Sigmoid colon (tissue), 6 donors: ENCODE measurements at regions not wholly inside any gene's neighbourhood (a gene's known extent, or its start where the extent isn't known, plus 50 kb on each side); places are given as distances from the start of the nearest gene placed in this dataset.

Experiments
- DNase-seq: peaks from one replicate; pipeline ENCODE4 v3.0.0-alpha.2; 2019
- H3K27ac ChIP-seq, 4 donors: fragments of 200-600 bp; sonication (generic); one replicate each; pipeline ENCODE4 v1.5.1; 2016 to 2019; ENCODE audit warnings: mild to moderate bottlenecking in 1 of 4
- H3K27me3 ChIP-seq, 3 donors: fragments of 200-600 bp; sonication (generic); one replicate each; pipeline ENCODE4 v1.5.1; 2019; ENCODE audit warnings: mild to moderate bottlenecking in 1 of 3
- H3K36me3 ChIP-seq, 4 donors: fragments of 200-600 bp; sonication (generic); one replicate each; pipeline ENCODE4 v1.5.1; 2016 to 2019
- H3K4me1 ChIP-seq, 4 donors: fragments of 200-600 bp; sonication (generic); one replicate each; pipeline ENCODE4 v1.5.1; 2017 to 2019
- H3K4me3 ChIP-seq, 4 donors: fragments of 200-600 bp; sonication (generic); one replicate each; pipeline ENCODE4 v1.5.1; 2017 to 2019; ENCODE audit warnings: mild to moderate bottlenecking in 2 of 4, moderate library complexity in 1 of 4
- H3K9me3 ChIP-seq, 4 donors: fragments of 200-600 bp in 3 of 4; sonication (generic) in 3 of 4; one replicate each; pipeline versions ENCODE4 v1.5.1 to v1.6.1; 2013 to 2019
- EP300 ChIP-seq, 4 donors: sonication (generic); formaldehyde crosslinking; IDR thresholded peaks; one replicate each; pipeline ENCODE4 v1.6.1; 2017; ENCODE audit warnings: antibody characterized with exemption in 4 of 4
- POLR2A ChIP-seq, 2 donors: fragments of 450-650 bp; IDR thresholded peaks; one replicate each; pipeline ENCODE4 v1.6.1; 2016; ENCODE audit warnings: antibody characterized with exemption in 2 of 2, mild to moderate bottlenecking in 2 of 2, moderate library complexity in 2 of 2
- POLR2AphosphoS5 ChIP-seq, 4 donors: sonication (generic); formaldehyde crosslinking; IDR thresholded peaks; one replicate each; pipeline ENCODE4 v1.6.1; 2017; ENCODE audit warnings: antibody characterized with exemption in 4 of 4
- WGBS, 2 donors: extraction: QIAGEN DNeasy Blood & Tissue Kit; methylation state at CpG; one replicate each; pipeline ENCODE4 v1.1.7; 2013; 5-methylcytosine and 5-hydroxymethylcytosine counted together
- intact Hi-C: fragments of 100-400 bp; cut with DNase I; formaldehyde crosslinking; loops from one replicate; pipeline ENCODE4 v1.15.1; 2023
- TF ChIP-seq, protein P1 (sequence below), 4 experiments: fragments of 450-650 bp in 3 of 4; fragments of 200-600 bp in 1 of 4; IDR thresholded peaks; one replicate each; pipeline ENCODE4 v1.5.1; 2016 to 2019; ENCODE audit warnings: antibody characterized with exemption in 4 of 4, mild to moderate bottlenecking in 3 of 4, moderate library complexity in 2 of 4
- donor health status: healthy with polysubstance abuse.
- donor health status: healthy.

DNA sequence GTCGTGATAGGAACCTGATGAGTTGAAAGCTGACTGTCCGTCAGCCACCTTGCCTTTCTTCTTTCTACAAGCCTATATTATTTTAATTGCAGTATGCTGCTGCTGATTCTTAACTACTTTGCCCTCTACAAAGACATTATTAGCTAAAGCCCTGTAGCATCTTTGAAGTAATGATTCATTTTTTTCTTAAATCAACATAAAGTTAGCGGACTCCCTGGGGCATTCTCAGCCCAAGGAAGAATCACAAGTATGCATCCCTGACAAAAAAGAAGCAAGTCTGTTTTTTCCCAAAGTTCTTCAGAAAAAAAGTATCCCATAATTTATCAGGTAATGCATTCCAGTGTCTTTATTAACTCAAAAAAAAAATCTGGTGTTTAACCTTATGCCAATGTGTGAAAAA is 69.5 kb upstream of the TAS2R1 start:
- Histone ChIP-seq H3K36me3 (no peaks in the 10 kb centered on the region), H3K4me3 (no peak overlapping the region), H3K9me3 (no peaks in the 10 kb centered on the region), H3K27me3 (no peaks in the 10 kb centered on the region), H3K27ac (no peak overlapping the region), H3K4me1 (no peaks in the 10 kb centered on the region)
- intact Hi-C loops, result no loop called here
- no peak for TF ChIP-seq POLR2A (IDR thresholded peaks at IDR 0.05)
- no peak for TF ChIP-seq POLR2AphosphoS5 (IDR thresholded peaks at IDR 0.05)
- TF ChIP-seq EP300 (IDR thresholded peaks at IDR 0.05), result no peak
- TF ChIP-seq, protein P1, sequence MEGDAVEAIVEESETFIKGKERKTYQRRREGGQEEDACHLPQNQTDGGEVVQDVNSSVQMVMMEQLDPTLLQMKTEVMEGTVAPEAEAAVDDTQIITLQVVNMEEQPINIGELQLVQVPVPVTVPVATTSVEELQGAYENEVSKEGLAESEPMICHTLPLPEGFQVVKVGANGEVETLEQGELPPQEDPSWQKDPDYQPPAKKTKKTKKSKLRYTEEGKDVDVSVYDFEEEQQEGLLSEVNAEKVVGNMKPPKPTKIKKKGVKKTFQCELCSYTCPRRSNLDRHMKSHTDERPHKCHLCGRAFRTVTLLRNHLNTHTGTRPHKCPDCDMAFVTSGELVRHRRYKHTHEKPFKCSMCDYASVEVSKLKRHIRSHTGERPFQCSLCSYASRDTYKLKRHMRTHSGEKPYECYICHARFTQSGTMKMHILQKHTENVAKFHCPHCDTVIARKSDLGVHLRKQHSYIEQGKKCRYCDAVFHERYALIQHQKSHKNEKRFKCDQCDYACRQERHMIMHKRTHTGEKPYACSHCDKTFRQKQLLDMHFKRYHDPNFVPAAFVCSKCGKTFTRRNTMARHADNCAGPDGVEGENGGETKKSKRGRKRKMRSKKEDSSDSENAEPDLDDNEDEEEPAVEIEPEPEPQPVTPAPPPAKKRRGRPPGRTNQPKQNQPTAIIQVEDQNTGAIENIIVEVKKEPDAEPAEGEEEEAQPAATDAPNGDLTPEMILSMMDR (IDR thresholded peaks at IDR 0.05), result no peak
- WGBS, 2 donors, result 65 to 89% methylated on average over 3 of the region's 3 CpGs
- DNase-seq, result no peak

- H3K9me3 ChIP-seq, result no peaks in the 10 kb centered on the region
- intact Hi-C loops, result no loop called here
- H3K27me3 ChIP-seq, result no peaks in the 10 kb centered on the region
- H3K27ac ChIP-seq, result no peak overlapping the region
- no peaks in the 10 kb centered on the region for H3K4me1 ChIP-seq
- H3K4me3 ChIP-seq, result no peak overlapping the region
- no peaks in the 10 kb centered on the region for H3K36me3 ChIP-seq
- no peak for DNase-seq
- no peak for TF ChIP-seq POLR2A (IDR thresholded peaks at IDR 0.05)
- TF ChIP-seq, protein P1 (IDR thresholded peaks at IDR 0.05), result no peak
- no peak for TF ChIP-seq EP300 (IDR thresholded peaks at IDR 0.05)
- no peak for TF ChIP-seq POLR2AphosphoS5 (IDR thresholded peaks at IDR 0.05)
- WGBS, 2 donors, result 77 to 86% methylated on average over 2 of the region's 2 CpGs
Observed at GRCh38 chr5:9698841-9699240, 68.7 kb upstream of the TAS2R1 start.

- H3K4me1 ChIP-seq, result no peaks in the 10 kb centered on the region
- no peak for DNase-seq
Observed at GRCh38 chr5:9698125-9698826, 68.1 kb upstream of the TAS2R1 start.

GRCh38 chr5:9692576-9692975 is 62.4 kb upstream of the TAS2R1 start:
- TF ChIP-seq, protein P1 (IDR thresholded peaks at IDR 0.05), result no peak
- TF ChIP-seq POLR2A (IDR thresholded peaks at IDR 0.05) (no peak), EP300 (IDR thresholded peaks at IDR 0.05) (no peak), POLR2AphosphoS5 (IDR thresholded peaks at IDR 0.05) (no peak)
- Histone ChIP-seq H3K4me1 (no peaks in the 10 kb centered on the region), H3K36me3 (no peaks in the 10 kb centered on the region), H3K27me3 (no peaks in the 10 kb centered on the region), H3K27ac (no peak overlapping the region), H3K9me3 (no peaks in the 10 kb centered on the region), H3K4me3 (no peak overlapping the region)
- no peak for DNase-seq
- 76 to 91% methylated on average over 3 of the region's 3 CpGs for WGBS, 2 donors
- intact Hi-C loops, result no loop called here

More at GRCh38 chr5:9698125-9698826, 68.1 kb upstream of the TAS2R1 start:
- Histone ChIP-seq H3K27ac (no peak overlapping the region), H3K4me3 (no peak overlapping the region), H3K9me3 (no peaks in the 10 kb centered on the region), H3K27me3 (no peaks in the 10 kb centered on the region), H3K36me3 (no peaks in the 10 kb centered on the region)
- 70 to 79% methylated on average over 9 of the region's 9 CpGs for WGBS, 2 donors
- TF ChIP-seq EP300 (IDR thresholded peaks at IDR 0.05), result no peak
- no peak for TF ChIP-seq POLR2AphosphoS5 (IDR thresholded peaks at IDR 0.05)
- TF ChIP-seq, protein P1 (IDR thresholded peaks at IDR 0.05), result no peak
- TF ChIP-seq POLR2A (IDR thresholded peaks at IDR 0.05), result no peak
- intact Hi-C loops, result no loop called here

DNA sequence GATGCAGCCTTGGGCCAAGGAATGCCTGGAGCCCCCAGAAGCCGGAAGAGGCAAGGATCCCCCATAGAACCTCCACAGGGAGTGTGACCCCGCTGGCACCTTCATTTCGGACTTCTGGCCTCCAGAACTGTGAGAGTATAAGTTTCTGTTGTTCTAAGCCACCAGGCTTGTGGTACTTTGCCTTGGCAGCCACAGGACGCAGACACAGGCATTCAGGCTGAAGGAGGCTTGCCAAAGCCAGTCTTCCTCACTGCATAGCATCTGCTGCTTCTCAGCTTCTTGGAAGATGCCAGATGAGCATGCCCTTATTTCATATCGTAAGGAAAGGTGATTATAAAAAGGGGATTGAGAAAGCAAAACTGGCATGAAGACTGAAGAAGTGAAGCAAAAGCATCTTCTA is 61.1 kb upstream of the TAS2R1 start:
- Histone ChIP-seq H3K27me3 (no peaks in the 10 kb centered on the region), H3K36me3 (no peaks in the 10 kb centered on the region), H3K9me3 (no peaks in the 10 kb centered on the region), H3K4me1 (no peaks in the 10 kb centered on the region), H3K27ac (no peak overlapping the region), H3K4me3 (no peak overlapping the region)
- no peak for TF ChIP-seq EP300 (IDR thresholded peaks at IDR 0.05)
- TF ChIP-seq, protein P1 (IDR thresholded peaks at IDR 0.05), result no peak
- intact Hi-C loops, result no loop called here
- WGBS, 2 donors, result 83 to 85% methylated on average over 5 of the region's 5 CpGs
- no peak for DNase-seq
